Right renal pelvis (tissue), 4 donors: ENCODE measurements at regions not wholly inside any gene's neighbourhood (a gene's known extent, or its start where the extent isn't known, plus 50 kb on each side); places are given as distances from the start of the nearest gene placed in this dataset.
"Not testable (repeated sequence)": the region's sequence is repeated elsewhere in the genome, so short reads cannot be mapped to it uniquely, and the experiment has no call there.

Experiments
- DNase-seq, 4 donors: peaks; one replicate each; pipeline ENCODE4 v3.0.0-alpha.2; 2013; ENCODE audit warnings: low read depth in 4 of 4, low spot score in 3 of 4, missing footprints in 1 of 4

GRCh38 chr10:121131014-121131413 is 279.9 kb downstream of the WDR11 start:
- no peak for DNase-seq

DNA sequence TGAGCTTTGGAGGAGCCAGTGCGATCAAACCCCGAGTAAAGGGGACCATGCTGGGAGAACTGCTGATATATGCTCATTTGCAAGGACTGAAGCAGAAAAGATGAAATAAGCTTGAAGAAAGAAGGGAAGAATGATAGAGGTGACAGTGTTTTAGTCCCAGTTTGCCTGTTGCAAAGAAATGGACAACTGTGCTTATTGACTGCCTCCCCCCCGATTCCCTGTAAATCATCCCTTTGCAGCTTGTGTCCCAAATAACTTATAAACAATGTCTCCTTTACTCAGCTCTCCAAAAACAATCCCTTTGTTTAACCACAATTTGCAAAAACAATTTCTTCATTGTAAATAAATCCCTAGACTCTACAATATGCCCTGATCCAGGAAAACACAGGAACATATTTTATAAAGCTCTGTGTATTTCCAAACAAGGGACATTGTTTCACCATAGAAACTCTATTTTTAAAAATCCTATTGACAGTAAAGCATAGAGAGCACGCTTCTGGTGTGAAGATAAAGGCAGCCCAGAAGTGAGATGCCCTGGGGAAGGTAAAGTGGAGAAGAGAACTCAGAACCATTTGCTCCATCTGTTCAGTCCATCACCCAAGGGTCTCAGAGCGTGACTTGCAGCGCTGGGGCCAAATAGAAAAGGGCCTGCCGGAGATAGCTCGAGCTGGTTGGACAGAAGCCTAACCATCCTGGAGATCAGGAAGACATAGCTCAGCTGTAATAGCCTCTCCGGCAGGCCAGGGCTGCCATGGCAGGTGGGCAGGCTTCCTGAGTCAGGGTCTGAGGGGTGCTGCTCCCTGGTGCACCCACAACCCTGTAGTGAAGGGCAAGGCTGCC is 280.5 kb downstream of the WDR11 start:
- no peak for DNase-seq

DNA sequence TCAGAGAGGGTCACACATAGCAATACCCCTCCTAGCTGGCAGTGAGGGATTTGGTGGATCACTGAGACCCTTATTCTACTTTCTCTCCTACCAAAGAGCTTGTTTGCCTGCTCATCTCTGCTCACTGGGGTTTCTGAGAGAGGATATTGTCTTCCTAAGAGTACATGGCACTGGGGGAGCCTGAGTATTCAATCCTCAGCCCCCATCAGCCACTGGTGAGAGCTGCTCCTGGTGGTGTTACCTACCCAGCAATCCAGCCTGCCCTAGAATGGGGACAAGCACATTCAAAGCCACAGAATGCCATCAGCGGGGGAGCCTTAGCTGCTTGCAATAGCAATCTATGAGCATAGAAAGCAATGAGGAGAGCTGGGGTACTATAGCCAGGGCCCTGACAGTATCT is 281.1 kb downstream of the WDR11 start:
- DNase-seq, result no peak

DNA sequence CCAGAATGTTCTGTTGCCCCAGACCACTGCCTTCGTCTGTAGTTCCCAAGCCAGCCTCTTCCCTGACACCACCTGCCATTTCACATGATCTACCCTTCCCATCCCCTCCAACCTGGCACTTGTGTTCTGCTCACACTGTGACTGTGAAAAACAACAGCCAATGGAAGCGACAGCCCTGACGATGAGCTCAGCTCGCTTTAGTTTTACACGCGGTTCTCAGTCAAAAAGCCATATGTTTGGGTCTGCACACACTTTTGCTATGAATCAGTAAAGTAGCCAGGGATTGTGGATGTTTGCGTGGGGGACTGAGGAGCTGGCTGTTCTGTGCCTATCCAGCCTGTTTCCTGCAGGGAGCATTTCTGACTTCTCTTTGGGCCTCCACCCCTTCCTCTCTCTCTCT is 282.7 kb downstream of the WDR11 start:
- no peak for DNase-seq

DNA sequence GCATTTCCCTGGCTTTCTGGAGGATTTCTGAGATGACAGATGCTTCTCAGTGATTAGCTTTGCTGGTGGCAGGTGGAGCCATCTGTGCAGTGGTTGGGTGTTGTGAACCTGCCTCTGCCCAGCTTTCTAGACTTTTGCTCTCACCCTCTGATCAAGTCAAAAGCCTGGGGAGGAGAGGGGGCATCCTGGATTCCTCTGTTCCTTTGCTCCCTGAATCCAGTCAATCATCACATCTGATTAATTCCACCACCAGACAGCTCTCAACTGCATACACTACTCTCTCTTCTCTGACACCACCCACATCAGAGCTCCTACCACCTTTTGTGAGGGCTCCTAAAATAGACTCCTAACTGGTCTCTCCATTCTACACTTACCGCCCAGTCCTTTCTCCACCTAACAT is 283.5 kb downstream of the WDR11 start:
- no peak for DNase-seq

DNA sequence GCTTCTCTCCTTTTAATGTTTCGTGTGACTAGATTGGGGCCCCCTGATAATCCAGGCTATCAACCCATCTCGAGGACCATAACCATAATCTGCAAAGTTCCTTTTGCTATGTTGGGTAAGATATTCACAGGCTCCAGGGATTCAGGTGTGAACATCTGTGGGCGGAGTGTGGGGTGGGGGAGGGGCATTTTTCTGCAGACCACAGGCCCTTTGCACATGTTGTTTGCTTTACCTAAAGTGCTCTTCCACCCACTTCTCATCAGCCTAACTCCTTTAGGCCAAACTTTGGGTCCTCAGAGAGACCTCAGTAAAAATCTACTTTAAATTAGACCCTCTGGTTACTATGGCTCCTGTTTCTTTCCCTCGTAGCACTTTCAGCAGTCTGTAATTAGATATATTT is 284.4 kb downstream of the WDR11 start:
- DNase-seq, result no peak

DNA sequence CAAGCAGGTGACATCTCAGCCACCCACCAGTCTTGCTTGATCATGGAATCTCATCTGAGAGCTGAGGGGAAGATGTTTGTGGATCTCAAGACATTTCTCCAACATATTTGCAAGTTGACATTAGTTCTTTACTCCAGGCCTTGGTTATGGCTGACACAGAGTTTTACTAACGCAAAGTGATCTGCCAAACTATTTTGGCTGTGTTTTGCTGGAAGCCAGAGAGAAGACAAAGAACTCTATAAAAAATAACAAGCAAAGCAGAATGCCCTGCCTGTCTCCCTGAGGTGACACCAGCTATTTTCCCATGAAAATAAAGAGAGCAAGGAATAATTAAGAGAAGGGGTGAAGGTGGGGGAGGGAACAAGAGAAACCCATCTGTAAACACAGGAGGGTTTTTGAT is 286.4 kb downstream of the WDR11 start:
- DNase-seq, result no peak

DNA sequence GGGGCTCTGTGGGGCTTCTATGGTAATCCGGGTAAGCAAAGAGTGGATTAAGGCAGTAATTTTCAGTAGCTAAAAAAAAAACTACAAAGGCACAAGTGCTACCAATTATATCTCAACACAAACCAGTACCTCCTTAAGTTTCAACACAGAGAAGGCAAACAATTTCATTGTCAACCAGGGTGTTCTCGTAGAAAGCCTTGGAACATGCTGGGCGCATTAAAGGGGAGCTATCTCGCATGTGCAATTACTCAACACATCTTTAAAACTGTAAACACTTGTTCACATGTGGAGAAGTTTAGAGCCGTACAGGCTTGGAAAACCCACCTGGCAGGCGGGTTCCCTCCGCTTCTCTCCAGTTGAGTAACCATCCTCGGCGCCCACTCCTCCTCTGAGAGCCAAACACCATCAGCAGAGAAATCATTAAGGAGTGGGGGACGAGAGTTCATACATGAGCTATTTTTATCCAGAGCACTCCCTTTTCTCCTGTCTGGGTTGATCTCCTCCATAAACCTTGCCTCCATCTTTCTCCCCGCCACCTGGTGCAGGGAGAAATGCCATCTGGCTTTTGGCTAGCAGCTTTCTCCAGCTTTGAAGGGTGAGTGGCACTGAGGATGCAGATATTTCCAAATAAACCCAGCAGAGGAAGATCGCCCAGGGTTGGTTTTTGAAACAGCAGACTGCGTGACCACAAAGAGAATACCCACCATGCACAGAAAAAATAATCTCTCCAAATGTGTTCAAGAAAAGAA is 287.1 kb downstream of the WDR11 start:
- no peak for DNase-seq

DNA sequence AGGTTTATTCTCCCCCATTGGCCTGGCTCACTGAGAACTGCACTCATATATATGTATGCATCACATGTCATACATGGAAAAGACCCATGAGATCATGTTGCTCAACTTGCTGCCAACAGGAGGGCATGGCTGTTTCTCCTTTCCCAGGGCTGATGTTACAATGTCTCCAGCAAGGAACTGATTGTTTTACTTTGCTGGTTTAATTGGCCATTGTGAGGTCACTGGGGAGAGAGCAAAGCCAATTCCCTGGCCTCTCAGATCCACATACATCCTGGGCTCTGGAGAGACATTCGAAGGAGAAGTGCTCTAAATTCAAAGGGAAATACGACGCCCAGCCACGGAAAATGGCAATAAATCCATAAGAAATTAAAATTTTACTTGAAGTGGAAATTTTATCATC is 287.8 kb downstream of the WDR11 start:
- DNase-seq, result no peak

DNA sequence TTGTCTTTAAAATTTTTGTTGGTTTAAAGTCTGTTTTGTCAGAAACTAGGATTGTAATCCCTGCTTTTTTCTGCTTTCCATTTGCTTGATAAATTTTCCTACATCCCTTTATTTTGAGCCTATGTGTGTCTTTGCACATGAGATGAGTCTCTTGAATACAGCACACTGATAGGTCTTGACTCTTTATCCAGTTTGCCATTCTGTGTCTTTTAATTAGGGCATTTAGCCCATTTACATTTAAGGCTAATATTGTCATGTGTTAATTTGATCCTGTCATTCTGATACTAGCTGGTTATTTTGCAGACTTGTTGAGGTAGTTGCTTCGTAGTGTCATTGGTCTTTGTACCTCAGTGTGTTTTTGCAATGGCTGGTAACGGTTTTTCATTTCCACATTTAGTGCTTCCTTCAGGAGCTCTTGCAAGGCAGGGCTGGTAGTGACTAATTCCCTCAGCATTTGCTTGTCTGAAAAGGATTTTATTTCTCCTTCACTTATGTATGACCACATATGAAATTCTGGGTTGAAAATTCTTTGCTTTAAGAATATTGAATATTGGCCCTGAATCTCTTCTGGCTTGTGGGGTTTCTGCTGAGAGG is 294.7 kb downstream of the WDR11 start:
- not testable (repeated sequence) for DNase-seq

GRCh38 chr10:121148921-121149320 is 297.8 kb downstream of the WDR11 start:
- DNase-seq, result no peak

- DNase-seq, result no peak
Observed at GRCh38 chr10:121152033-121152432, 300.9 kb downstream of the WDR11 start.

DNA sequence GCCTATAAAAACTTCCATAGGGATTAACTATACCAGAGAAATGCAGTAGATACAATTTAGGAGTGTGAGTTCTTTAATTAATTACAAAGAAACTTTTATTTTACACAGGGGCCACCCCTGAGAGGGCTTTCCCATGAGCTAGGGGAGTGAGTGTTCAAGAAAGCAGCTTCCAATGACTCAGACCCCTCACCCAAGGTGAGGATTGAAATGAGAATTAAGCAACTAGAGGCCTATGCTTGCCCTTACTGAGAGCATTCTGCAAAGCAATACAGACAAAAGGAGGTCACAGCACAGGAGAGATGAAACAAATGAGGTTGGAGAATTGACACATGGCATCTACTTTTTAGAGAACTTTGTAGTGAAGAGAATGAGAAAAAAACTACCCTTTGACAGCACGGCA is 301.8 kb downstream of the WDR11 start:
- DNase-seq, result no peak

DNA sequence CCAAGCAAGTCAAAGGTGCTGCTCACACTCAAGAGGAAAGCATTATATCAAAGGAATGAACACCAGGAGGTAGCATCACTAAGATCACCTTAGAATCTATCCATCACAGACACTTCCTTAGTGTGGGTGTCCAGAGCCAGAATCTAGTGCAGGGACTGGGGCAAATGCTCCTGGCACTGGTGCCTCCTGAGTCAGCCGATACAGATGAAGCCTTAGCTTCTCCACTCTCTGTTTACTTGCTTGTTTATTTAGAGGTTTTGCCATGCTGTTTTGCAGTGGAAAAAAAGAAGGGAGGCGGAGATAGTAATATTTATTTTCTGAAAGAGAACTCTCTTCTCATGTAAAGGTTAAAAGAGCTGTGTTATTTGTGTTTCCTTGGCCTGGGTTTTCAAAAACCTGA is 303.1 kb downstream of the WDR11 start:
- no peak for DNase-seq

DNA sequence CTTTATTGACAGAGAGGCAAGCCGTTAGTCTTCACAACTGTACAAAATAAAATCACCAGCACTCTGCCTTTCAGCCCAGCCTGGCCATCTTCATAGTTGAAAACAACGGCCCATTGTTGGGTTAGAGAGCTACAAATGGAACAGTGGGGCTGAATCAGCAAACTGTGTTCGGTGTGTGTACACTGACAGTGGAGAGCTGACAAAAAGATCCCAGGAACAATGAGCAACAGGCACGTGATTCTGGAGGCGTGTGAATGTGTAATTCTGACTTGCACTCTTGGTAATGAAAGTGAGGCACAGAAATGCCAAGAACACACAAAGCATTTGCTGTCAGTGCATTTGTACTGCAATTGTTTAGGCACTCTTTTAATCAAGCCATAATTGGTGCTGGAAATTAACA is 303.7 kb downstream of the WDR11 start:
- no peak for DNase-seq

GRCh38 chr10:121155742-121156474 is 304.7 kb downstream of the WDR11 start:
- no peak for DNase-seq

DNA sequence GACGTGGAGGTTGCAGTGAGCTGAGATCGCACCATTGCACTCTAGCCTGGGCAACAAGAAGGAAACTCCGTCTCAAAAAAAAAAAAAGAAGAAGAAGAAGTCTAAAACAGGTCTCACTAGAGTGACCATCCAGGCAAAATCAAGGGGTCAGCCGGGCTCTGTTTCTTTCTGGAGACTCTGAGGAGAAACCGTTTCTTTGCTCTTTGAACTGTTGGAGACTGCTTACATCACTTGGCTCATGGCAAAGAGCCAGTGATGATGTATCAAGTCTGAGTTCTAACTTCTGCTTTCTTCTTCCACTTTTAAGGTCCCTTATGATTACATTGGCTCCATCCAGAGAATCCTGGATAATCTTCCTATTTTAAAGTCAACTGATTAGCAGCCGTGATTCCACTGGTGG is 306.8 kb downstream of the WDR11 start:
- DNase-seq, result no peak

DNA sequence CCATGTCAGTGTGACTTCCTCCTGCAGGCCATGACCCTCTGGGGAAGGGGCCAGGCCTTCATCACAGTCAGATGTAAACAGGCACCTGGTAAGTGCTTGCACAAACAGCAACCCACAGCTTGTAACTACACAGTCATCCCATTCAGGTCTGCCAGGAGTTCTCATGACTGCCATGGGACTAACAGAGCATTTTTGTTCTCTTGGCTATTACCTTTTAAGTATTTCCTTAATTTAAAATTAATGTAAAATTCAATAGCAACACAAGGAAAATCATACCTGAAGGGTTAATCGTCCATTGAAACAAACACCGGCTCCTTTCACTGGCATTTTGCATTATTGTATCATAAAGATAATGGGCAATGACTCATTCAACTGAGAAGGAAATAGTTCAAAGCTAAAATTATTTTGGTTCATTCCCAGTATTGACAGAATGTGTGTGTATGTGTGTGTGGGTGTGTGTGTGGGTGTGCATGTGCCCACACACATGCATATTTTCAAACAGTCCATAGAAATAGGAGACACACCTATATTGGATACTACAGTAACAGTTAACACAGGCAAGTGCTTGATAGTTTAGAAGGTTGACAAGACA is 307.9 kb downstream of the WDR11 start:
- no peak for DNase-seq

DNA sequence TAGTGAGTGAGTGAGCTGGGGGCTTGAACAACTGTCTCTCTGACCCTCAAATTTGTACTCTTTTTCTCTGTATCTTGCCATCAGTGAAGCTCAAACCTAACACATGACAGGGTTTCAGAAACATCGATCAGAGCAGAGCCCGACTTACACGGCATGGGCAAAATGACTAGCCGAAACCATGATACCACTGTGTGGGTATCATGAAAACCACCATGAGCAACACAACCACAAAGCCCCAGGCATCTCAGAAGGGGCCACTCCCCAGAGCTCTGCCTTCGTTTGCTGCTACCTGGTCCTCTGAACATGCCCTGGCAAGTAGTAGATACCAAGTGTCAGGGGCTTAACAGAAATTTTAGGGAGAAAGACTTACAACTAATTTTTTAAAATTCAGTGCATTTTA is 308.5 kb downstream of the WDR11 start:
- no peak for DNase-seq

GRCh38 chr10:121165276-121165675 is 314.1 kb downstream of the WDR11 start:
- DNase-seq, result no peak
